DMS 273 (cell line): ENCODE measurements at regions not wholly inside any gene's neighbourhood (a gene's known extent, or its start where the extent isn't known, plus 50 kb on each side); places are given as distances from the start of the nearest gene placed in this dataset.

Source experiments
- DNase-seq: peaks from one replicate; lab custom pipeline; 2025; ENCODE audit not compliant: unreplicated experiment; lab: John Stamatoyannopoulos, UW

GRCh38 chr2:195498839-195499490, 158.1 kb upstream of the SLC39A10 start:
- no peak for DNase-seq

- peak; percentile 53 for DNase-seq
Measured at GRCh38 chr2:195498176-195498575, 158.8 kb upstream of the SLC39A10 start.

- no peak for DNase-seq
Measured at GRCh38 chr2:195496991-195497390, 160.0 kb upstream of the SLC39A10 start.

- no peak for DNase-seq
Measured at GRCh38 chr2:195495966-195496365, 161.1 kb upstream of the SLC39A10 start.

- no peak for DNase-seq
Measured at GRCh38 chr2:195495351-195495750, 161.7 kb upstream of the SLC39A10 start.

- no peak for DNase-seq
Measured at GRCh38 chr2:195494451-195494850, 162.6 kb upstream of the SLC39A10 start.

- DNase-seq, result no peak
Measured at GRCh38 chr2:195493416-195493815, 163.6 kb upstream of the SLC39A10 start.

- no peak for DNase-seq
Measured at GRCh38 chr2:195490319-195490718, 166.7 kb upstream of the SLC39A10 start.

GRCh38 chr2:195489101-195489500, 167.9 kb upstream of the SLC39A10 start:
- no peak for DNase-seq

- no peak for DNase-seq
Measured at GRCh38 chr2:195488567-195488966, 168.5 kb upstream of the SLC39A10 start.

- no peak for DNase-seq
Measured at GRCh38 chr2:195486987-195487644, 169.9 kb upstream of the SLC39A10 start.

GRCh38 chr2:195486520-195486919, 170.5 kb upstream of the SLC39A10 start:
- DNase-seq, result no peak

GRCh38 chr2:195482010-195482409, 175.0 kb upstream of the SLC39A10 start:
- no peak for DNase-seq

- DNase-seq, result no peak
Measured at GRCh38 chr2:195480121-195480520, 176.9 kb upstream of the SLC39A10 start.

- DNase-seq, result no peak
Measured at GRCh38 chr2:195479407-195479806, 177.6 kb upstream of the SLC39A10 start.

GRCh38 chr2:195477996-195478382, 179.0 kb upstream of the SLC39A10 start:
- DNase-seq, result no peak

GRCh38 chr2:195477248-195477995, 179.6 kb upstream of the SLC39A10 start:
- DNase-seq, result no peak

GRCh38 chr2:195475336-195475735, 181.7 kb upstream of the SLC39A10 start:
- no peak for DNase-seq

- no peak for DNase-seq
Measured at GRCh38 chr2:195473862-195474261, 183.2 kb upstream of the SLC39A10 start.

GRCh38 chr2:195472501-195473234, 184.4 kb upstream of the SLC39A10 start:
- DNase-seq, result no peak

GRCh38 chr2:195471807-195472206, 185.2 kb upstream of the SLC39A10 start:
- DNase-seq, result no peak
